ENCODE measurements at regions not wholly inside any gene's neighbourhood (a gene's known extent, or its start where the extent isn't known, plus 50 kb on each side); places are given as distances from the start of the nearest gene placed in this dataset.

DNA sequence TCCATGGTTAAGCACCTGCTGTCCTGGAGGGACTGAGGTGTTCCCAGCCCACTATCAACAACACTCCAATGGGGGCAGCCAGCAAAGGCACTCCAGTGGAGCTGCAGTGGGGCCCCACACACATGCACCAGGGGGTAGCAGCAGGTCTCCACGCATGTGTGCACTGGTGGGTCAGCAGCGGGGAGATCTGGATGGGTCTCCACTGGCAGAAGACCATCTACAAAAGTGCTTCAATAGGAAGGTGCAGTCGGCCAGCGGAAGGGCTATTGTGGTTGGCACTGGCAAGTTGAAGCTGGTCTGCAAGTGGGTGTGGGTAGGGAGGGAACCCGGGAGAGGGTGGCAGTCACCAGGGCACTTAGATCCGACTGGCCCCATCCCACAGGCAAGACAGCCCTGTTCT lies 1355.4 kb downstream of the NSUN3 start:
- no peak for DNase-seq

DNA sequence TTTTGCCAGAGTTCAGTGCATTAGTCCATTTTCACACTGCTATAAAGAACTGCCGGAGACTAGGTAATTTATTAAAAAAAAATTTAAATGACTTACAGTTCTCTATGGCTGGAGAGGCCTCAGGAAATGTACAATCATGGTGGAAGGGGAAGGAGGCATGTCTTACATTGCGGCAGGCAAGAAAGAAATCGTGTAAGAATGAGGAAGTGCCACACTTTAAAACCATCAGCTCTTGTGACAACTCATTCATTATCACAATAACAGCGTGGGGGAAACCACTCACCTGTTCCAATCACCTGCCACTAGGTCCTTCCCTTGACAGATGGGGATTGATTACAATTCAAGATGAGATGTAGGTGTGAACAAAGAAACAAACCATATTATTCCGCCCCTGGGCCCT lies 1361.4 kb downstream of the NSUN3 start:
- no peak for DNase-seq

DNA sequence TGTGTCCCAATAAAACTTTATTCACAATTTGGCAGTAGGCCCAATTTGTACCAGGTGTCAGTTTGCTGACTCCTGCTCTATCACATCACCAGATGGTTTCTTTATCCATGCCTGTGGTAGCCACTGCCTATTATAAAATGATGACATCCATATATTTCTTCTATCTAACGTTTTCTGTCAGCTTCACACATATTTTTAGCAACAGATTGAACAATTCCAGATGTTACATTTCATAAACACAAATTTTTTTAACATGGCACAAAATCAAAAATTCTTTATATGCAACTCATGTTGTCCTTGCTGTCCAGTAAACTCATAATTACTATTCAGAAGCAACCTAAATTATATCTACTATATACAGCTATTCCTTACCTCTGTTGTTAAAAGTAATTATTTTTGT lies 1371.6 kb downstream of the NSUN3 start:
- no peak for DNase-seq

DNA sequence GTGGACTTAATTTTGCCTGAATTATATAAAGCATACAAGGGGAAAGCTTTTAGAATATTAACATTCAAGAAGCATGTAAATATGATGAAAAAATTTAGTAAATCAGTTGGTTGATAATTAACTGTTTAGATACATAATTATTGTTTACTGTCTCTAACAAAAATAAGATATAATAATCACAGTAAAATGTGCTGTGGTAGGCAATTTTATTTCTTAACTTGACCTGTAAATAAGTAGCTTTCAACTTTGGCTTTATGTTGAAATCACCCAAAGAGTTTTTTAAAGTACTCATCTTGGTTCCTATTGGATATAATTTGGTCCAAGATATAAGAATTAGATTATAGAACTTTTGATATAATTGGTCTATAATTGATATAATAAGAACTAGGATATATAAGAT lies 1374.5 kb downstream of the NSUN3 start:
- no peak for DNase-seq

DNA sequence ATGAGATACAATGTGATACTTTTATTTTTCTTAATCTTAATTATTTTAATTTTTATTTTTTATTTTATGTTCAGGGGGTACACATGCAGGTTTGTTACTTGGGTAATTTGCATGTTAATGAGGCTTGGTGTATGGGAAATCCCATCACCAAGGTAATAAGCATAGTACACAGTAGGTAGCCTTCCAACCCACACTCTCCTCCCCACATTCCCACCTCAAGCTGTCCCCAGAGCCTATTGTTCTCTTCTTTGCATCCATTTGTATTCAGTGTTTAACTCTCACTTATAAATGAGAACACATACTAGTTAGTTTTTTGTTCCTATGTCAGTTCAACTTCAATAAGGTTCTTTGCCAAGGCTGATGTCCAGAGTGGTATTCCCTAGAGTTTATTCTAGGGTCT lies 1375.4 kb downstream of the NSUN3 start:
- no peak for DNase-seq

DNA sequence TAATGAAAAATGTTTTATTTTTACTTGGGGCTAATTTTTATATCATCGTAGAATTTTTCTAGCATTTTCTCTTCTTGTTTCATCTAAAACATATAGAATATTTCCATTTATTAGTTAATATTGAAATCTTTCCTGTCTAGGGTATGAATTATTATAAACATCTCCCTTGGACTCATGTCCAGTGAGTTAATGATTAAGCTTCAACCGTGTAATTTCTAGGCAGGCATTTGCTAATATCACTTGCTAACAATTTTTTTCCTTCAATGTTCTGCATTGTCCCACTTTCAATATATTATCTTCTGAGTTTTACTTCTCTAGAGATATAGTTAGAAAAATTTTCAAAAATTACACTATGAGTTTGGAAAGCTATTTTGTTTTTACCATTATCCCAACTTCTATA lies 1371.6 kb upstream of the EPHA6 start:
- DNase-seq: no peak

DNA sequence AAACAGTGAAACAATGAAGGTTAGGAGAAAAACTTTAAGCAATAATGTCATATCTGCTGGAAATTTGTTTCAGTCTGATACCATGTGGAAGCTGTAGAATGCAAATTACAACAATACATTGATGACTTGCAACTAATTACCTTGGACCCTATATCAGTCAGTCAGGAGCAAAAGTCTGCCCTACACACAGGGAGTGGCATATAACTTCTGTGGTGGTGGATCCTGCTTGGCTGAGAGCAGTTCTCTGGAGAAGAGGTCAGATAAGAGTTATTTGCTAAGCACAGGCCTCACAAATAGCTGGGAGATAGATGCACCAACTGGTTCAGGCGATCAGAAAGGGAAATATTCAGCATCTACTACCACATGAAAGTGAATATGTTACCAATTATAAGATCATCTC lies 1364.6 kb upstream of the EPHA6 start:
- DNase-seq: no peak

DNA sequence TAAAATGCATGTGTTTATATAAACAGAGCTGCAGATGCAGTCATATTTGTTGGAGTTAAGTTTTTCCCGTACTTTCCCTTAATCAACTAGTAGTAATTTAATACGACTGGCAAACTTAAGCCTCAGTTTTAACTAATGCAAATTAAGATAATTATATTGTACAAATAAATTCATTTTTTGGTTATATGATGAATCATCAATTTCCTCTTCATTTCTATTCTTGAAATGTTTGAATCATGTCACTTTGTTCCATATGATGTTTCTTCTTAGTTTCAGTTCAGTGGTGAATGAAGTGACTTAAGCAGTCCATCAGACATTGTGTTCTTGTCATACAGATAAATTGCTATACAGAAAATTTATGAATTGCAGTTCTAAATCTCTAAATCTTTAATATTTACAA lies 1361.2 kb upstream of the EPHA6 start:
- DNase-seq: no peak

DNA sequence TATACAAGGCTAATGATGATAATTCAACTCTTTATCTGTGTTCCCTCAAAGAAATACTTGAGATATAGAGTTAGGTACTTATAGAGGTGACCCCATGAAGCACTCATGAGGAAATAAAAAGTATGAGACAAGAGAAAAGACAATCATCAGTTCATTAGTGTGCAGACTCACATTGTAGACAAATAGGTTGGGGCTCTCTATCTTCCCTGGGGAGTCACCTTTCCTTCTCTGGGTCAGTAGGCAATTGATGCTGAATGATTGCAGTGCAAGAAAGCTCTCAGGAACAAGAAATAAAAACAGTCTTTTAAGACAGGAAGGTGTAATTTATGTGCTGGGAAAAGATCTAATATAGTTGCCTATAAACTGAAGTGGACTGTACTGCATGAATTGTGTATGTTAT lies 1357.6 kb upstream of the EPHA6 start:
- no peak for DNase-seq

DNA sequence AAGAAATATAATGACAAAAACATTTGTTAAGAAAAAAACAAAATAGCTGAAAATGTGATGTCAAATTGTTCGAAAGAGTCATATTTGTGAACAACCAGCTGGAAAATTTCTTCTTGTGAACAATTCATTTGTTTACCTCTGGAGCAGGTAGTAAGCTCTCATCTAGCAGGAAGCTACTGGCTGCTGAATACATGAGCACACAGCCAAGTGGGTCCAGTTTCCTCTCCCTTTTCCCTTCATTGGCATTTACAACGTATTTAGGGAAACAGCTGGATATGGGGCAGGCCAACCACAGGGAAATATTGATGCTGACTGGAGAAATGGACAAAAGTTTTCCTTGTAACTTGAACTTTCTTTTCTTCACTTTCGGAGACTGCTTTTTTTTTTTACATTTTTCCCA lies 1354.7 kb upstream of the EPHA6 start:
- DNase-seq: no peak

DNA sequence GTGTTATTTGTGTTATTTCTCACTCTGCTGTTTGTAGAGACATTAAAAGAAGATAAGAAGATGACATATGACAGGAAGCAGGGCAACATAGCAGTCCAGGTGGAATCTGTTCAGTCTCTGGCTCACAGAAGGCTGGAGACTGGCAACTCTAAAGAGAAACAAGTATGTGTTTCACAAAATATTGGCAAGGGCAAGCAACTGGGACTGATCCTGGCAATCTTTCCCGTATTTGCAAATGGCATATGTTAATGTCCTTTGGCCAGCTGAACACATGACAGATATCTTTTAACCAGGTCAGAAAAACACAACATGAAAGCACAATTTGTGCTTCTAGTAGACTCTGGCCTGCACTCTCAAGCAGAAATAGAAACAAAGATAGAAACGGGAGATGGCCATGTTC lies 1354.1 kb upstream of the EPHA6 start:
- no peak for DNase-seq

DNA sequence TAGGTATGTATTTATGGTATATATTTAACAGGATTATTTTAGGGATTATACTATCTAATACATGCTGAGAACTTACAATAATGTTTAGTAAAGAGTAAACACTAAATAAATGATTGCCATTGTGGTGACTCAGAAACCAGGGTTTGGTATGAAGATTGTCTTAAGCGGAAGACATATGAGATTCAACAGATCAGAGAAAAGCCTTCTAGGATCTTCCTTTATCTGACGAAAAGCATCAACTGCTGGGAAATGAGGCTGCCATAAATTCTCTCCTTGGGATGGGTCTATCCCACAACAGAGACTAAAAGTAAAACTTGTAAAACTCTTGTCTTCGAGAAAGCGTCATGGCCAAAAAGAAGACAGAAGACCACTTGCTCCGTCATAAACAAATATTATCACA lies 1352.2 kb upstream of the EPHA6 start:
- no peak for DNase-seq

DNA sequence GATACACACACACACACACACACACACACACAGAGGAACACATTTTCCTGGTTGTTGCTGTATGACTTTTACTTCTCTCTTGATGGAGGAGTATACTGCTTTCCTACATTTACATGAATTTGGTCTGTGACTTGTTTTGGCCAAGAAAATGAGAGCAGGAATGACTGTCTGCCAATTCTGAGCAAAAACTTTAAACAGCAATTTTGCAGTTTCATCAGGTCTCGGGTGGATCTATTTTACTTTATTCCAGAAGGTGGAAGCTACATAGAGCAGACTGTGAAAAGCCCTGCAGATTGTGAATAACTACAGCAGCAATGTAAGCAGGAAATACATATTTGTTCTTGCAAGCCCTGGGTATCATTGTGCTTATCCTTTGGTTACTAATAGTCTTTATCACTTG lies 1350.0 kb upstream of the EPHA6 start:
- DNase-seq: no peak

DNA sequence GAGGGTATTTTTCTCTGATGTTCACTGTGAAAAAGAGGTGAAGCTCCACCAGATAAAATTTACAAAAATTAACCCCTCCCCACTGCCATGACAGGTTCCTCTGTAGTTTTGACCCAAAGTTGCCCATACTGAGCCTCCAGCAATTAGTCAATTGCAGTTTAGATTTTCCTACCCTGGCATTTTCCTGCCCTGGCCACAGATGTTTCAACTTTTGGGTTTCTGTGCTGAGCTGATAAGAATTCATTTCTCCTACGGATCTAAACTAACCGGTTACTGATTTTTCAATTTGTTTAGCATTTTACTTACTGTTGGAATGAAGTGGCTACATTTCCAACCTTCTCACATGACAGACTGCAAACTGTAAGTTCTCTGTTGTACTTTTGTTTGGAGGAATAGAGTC lies 1346.1 kb upstream of the EPHA6 start:
- no peak for DNase-seq

DNA sequence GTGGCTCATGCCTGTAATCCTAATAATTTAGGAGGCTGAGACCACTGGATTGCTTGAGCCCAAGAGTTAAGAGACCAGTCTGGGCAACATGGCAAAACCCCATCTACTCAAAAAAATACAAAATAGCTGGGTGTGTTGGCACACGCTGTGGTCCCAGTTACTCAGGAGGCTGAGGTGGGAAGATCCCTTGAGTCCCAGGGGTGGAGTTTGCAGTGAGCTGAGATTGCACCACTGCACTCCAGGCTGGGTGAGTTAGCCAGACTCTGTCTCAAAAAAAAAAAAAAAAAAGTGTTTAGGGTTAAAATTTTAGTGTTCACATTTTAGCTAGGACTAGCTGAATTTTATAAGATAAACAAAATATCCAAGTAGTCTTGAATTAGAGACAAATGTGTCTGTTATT lies 1340.1 kb upstream of the EPHA6 start:
- no peak for DNase-seq

DNA sequence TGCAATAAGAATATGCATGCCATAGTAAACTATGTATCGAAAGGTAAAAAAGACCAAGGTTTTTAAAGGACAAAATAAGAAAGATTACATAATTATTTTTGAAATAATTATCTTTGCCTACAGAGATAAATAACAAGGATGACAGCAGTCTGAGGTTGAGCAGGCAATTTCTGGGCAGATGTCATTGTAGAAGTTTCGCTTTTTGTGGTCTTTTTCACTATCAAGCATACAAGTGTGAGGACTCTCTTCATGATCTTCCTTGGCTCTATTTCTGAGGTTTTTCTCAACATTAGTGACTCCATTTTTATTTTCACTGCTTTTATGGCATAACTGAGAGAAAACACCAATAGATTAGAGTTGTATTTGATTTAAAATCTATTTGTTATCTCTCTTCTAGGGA lies 1337.9 kb upstream of the EPHA6 start:
- DNase-seq: no peak

DNA sequence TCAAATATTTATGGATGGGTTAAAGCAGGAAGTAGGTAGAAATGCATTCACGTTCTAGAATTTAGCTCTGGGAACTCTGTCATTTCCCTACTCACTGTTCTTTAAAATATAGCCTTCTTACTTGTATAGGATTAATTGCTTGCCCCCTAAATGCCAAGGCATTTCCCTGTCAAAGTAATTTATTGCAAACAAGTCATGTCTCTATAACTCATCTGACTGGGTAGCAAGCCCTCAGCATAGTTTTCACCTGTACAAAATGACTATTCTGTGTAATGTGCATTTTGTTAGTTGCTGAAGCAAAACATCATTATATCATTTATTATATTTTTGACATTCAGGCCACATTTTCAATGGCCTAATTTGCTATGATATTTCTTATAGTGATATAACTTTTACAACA lies 1308.2 kb upstream of the EPHA6 start:
- no peak for DNase-seq

DNA sequence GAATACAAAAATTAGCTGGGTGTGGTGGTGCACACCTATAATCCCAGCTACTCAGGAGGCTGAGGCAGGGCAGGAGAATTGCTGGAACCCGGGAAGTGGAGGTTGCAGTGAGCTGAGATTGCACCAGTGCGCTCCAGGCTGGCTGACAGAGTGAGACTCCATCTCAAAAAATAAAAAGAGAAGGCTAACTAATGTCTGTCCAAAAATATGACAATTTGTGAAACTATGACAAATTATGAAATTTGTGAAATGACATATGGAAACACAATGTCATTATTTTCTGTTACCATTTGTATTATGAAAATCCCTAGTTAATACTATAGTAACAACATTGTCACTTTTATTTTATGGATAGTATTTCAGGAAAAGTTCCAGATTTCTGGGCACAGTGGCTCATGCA lies 1306.3 kb upstream of the EPHA6 start:
- no peak for DNase-seq

DNA sequence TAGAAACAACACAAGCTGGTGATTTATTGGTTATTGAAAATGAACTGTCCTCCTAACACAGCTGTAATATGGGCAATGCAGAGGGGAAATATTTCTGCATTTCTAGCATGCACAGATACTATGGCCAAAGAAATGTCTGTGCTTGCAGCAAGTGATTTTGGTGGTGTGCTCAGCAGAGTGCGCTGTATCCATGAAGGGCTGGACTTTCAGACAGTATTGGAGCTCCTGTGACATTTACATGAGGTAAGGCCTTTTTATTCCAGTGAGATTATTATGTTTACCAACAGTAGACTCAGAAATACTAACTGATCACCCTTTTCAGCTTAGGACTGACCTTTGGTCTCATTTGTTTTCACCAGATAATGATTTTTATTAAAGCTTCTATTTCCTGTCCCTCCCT lies 1302.6 kb upstream of the EPHA6 start:
- DNase-seq: no peak

DNA sequence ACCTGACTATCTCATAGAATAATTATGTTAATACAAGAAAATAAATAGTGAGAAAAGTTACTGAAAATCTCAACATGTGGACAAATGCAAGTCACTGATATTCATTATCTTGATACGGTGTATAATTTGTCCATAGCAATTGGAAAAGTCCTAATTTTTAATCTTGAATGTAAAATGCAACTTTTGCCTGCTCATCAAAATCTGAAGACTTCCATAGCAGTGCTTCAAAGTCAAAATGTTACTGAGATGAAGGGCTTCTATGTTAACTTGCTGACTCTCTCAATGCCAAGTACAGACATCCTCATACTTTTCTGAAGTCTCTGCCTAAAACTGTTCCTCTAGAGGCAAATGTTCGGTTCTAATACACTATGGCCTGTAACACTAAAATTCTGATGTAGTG lies 1300.1 kb upstream of the EPHA6 start:
- DNase-seq: no peak

DNA sequence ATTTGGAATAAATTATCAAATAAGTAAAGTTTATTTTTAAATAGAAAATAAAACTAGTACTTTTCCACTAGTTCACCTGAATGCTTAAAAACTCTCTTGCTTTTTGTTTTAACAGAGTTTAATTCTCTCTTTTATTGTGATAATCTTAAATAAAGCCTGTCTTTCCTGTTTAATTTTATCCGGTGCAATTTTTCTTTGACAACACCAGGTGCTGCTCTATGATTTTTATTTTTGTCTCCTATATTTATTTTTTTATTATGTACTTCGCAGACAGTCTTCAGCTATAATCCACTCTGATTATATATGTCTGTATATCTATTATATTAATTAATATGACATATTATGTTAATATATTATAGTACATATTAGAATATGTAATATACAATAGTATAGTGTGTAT lies 1293.0 kb upstream of the EPHA6 start:
- DNase-seq: no peak

DNA sequence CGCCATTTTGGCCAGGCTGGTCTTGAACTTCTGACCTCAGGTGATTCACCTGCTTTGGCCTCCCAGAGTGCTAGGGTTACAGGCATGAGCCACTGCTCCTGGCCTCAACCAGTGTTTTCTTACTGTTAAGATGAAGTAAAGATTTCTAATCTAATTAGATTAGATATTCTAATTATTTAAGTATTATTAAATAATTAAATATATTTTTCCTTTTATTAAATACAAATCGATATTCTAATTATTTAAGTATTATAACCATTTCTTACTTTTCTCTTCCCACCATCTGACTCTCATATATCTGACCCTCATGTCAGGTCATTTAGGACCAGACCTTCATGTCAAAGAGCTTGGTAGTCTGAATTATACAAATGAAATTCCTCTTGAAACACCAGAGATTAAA lies 1291.9 kb upstream of the EPHA6 start:
- DNase-seq: no peak

DNA sequence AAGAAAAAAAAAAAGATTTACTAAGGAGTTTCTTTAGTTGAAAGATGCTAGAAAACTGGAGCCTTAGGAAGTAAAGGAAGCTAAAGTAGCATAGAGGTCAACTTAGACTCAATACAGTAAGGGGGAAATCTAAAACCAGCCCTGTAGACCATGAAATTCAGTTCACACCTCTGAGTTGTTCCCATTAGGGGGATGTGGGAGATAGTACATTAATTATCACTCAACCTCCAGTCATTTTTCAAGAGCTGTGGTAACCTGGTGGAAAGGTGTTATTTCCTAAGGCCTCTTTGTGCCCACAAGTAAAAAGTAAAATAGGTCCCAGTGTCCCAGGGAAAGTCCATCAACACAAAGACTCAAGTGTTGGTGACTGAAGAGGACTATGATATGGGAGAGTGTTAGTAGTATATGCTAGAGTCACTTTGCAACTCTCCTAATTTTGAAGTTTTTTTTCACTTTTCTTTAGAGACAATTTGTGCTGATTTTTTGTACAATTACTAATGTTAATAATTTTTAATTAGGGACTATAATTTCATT lies 1274.4 kb upstream of the EPHA6 start:
- no peak for DNase-seq

DNA sequence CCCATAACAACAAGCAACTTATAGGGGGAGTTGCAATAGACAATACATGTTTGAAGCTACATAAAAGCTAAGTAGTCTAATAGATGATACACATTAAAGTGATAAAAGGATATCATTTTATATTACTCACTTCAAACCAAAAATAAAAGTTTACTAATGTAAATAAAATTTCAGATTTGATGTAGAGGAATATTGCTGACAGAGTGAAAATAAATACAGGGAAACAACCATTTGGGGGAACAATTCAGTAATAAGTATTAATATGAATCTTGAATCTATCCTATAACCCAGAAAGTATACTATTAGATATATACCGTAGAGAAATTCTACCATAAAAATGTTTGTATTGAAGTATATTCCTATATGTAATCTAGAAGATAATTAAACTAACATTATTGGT lies 1248.9 kb upstream of the EPHA6 start:
- DNase-seq: no peak

DNA sequence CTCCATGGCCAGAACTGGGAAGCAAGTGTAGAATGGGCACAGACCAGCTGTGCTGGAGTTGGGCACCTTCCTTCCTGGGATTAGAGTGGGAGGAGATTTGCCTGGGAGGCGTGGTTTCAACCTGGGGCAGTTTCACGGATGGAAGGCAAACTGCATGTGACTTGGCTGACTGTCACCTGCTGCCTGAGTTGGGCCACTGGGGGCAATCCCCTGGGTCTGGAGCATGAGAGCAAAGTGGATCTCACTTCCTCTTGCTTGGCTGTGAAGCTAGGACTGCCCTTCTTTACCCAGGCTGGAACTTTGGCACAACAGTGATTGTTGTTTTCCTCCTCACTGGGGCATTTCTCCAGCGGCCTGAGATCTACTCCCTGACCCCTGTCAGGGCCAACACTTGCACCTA lies 1247.0 kb upstream of the EPHA6 start:
- no peak for DNase-seq

DNA sequence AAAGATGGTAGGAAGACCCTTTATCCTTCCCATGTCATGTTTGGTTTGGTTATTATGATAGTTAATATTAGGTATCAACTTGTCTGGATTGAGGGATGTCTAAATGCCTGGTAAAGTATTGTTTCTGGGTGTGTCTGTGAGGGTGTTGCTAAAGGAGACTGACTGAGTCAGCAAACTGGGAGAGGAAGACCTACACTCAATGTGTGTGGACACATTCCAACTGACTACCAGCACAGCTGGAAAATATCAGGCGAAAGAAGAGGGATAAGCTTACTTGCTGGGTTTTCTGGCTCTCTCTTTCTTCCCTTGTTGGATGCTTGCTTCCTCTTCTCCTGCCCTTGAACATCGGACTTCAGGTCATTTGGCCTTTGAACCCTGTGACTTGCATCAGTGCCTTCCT lies 1227.6 kb upstream of the EPHA6 start:
- no peak for DNase-seq
